HG02798 (cell line): ENCODE measurements at regions not wholly inside any gene's neighbourhood (a gene's known extent, or its start where the extent isn't known, plus 50 kb on each side); places are given as distances from the start of the nearest gene placed in this dataset.
"Not testable (repeated sequence)": the region's sequence is repeated elsewhere in the genome, so short reads cannot be mapped to it uniquely, and the experiment has no call there.

Experiments used
- ATAC-seq: cut with Tn5 transposase; IDR thresholded peaks from one replicate; pipeline ENCODE4 v1.9.1; 2021; ENCODE audit warnings: mild to moderate bottlenecking; ENCODE audit not compliant: unreplicated experiment, poor library complexity

- no peak for ATAC-seq
Measured at GRCh38 chr20:53734006-53734688, 140.5 kb upstream of the ZNF217 start.

DNA sequence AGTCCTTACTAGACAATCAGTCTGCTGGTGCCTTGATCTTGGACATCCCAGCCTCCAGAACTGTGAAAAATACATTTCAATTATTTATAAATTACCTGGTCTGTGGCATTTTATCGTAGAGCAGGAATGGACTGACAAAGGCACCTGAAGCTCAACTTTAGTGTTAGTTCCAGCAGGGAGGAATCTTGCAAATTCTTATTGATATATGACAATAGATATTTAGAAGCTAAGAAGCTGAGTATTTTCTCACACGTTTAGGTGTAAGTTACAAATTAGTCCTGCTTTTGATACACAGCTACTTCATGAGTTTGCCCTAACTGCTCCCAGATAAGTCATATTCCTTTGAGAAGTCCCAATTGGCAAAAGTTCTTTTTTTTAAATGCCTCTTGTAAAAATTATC is 138.0 kb upstream of the ZNF217 start:
- ATAC-seq, result no peak

DNA sequence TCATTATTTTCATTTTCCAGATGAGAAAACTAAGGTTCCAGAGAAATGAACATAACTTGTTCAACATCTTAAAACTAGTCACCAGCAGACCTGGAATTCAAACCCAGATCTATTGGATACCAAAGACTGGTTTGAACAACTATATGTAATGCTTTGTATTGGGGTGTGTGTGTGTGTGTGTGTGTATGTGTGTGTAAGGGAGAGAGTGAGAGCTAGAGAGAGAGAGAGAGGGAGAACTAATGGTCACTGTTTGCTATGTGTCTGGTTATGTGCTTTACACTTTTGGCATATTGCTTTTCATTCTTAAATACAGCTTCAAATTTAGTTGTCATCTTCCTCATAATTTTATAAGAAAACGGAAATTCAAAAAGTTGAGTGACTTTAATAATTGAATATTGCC is 134.7 kb upstream of the ZNF217 start:
- ATAC-seq, result no peak

GRCh38 chr20:53727239-53727638 is 133.6 kb upstream of the ZNF217 start:
- ATAC-seq, result not testable (repeated sequence)

DNA sequence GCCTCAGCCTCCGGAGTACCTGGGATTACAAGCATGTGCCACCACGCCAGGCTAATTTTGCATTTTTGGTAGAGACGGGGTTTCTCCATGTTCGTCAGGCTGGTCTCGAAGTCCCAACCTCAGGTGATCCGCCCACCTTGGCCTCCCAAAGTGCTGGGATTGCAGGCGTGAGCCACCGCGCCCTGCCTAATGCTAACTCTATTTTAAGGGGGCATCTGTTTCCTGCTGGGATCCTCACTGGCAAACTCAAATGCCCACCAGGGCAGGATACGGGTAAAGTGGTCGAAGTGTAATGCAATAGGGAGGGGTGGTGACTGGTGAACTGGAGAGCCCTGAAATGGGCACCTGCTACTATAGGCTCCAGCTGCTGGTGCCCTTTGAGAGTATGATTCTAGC is 131.9 kb upstream of the ZNF217 start:
- no peak for ATAC-seq

- no peak for ATAC-seq
Measured at GRCh38 chr20:53723621-53724020, 130.0 kb upstream of the ZNF217 start.

GRCh38 chr20:53723045-53723444 is 129.4 kb upstream of the ZNF217 start:
- ATAC-seq, result no peak

DNA sequence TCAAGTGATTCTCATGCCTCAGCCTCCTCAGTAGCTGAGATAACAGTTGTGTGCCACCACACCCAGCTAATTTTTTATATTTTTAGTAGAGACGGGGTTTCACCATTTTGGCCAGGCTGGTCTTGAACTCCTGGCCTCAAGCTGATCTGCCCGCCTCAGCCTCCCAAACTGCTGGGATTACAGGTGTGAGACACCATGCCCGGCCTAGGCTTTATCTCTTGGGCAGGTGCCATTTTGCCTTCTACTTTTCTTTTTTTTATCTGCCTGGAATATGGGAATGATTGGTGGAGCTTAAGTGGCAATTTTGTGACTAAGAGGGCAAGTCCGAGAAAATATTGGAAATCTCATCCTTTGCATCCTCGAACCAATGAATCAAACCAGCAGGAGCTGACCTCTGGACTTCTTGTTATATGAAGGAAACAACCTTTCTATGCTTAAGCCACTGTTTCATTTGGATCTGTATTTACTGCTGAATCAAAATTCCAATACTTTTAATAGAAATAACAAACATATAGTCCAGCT is 128.9 kb upstream of the ZNF217 start:
- ATAC-seq, result no peak

DNA sequence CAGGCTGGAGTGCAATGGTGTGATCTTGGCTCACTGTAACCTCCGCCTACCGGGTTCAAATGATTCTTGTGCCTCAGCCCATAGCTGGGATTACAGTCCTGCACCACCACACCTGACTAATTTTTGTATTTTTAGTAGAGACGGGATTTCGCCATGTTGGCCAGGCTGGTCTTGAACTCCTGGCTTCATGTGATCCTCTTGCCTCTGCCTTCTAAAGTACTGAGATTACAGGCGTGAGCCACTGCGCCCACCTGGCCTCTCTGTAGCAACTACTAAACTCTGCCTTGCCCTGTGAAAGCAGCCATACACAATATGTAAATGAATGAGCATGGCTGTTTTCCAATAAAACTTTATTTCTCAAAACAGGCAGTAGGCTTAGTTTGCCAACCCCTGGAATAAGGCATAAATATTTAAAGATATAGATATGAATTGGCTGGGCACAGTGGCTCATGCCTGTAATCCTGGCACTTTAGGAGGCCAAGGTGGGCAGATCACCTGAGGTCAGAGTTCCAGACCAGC is 127.9 kb upstream of the ZNF217 start:
- ATAC-seq, result not testable (repeated sequence)

GRCh38 chr20:53719171-53719803 is 125.6 kb upstream of the ZNF217 start:
- ATAC-seq, result not testable (repeated sequence)

GRCh38 chr20:53718142-53719021 is 124.7 kb upstream of the ZNF217 start:
- ATAC-seq, result no peak

GRCh38 chr20:53716395-53716794 is 122.8 kb upstream of the ZNF217 start:
- no peak for ATAC-seq

GRCh38 chr20:53714524-53714923 is 120.9 kb upstream of the ZNF217 start:
- ATAC-seq, result no peak

DNA sequence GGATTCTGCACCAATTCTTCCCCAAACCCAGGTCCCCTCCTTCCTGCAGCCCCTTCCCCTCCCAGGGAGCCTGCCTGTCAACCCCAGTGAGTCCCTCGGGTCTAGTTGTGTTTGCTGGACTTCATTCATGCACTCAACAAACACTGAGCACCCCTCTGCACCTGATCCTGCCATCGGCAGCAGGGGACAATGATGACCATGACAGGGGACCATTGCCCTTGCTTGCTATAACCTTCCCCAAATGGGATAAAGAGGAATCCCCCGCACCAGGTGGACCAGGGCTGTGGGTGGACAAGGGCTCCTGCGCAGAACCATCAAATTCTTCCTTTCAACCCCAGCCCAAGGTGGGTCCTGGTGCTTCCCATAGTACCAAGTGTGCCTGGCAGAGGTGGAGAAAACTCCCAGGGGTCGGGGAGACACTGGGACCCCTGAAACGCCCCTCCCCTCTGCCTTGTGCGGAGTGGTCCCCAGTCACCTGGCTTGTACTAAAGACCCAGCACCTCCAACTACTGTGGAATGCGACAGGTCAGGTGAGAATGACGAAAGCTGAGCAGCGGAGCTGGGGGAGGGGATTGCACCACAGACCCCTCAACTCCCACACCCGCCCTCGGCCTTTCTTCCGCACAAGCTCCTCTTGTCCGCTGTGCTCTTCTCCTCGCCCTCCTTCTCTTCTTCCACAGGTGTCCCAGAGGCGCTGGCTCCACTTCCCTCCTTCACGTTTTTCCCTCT is 119.9 kb upstream of the ZNF217 start:
- ATAC-seq, result no peak

DNA sequence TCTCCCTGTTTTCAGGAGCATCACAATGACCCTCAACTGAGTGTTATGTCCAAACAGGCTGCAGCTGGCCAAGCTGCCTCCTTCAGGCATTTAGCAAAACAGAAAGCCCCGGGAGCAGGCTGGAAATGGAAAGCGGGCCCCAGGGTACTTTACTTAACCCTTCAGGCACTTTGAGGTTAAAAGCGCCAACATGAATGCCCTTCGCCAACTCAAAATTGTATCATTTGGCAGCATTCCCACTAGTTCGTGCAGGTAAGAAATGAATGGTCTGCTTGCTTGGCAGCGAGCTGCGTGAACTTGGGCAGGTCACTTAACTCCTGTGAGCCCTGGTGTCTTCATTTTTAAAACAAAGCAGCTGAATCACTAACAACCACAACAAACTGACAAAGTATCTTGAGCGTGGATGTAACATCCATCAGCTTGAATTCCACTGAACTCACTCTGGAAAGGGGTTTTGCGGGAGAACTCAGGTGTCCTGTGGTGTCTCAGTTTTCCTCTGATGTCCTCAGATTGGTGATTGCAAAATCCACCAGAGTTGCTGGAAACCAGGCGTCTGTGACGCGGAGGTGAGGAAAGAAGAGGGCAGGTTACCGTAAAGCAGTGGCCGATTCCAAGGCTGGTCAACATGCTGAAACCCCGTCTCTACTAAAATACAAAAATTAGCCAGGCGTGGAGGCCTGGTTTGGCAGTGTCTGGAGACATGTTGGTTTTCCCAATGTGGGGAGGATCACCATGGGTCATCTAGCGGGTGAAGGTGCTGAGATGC is 118.8 kb upstream of the ZNF217 start:
- no peak for ATAC-seq

- no peak for ATAC-seq
Measured at GRCh38 chr20:53711333-53712211, 117.9 kb upstream of the ZNF217 start.

- peak; percentile 72 for ATAC-seq
Measured at GRCh38 chr20:53708129-53708968, 114.7 kb upstream of the ZNF217 start.
